22Rv1 (cell line): ENCODE measurements at regions not wholly inside any gene's neighbourhood (a gene's known extent, or its start where the extent isn't known, plus 50 kb on each side); places are given as distances from the start of the nearest gene placed in this dataset.

ENCODE experiments used
- CTCF ChIP-seq: fragments of 450-650 bp; IDR thresholded peaks from 2 replicates; pipeline ENCODE4 v1.5.1; 2017; ENCODE audit warnings: mild to moderate bottlenecking
- ZFX ChIP-seq: fragments of 450-650 bp; IDR thresholded peaks from 2 replicates; pipeline ENCODE4 v1.6.1; 2017; ENCODE audit warnings: antibody characterized with exemption, borderline replicate concordance

GRCh38 chr6:130756824-130757223 is 70.4 kb upstream of the SMLR1 start:
- no peak for TF ChIP-seq ZFX
- no peak for TF ChIP-seq CTCF
